PFSK-1 (cell line): ENCODE measurements at regions not wholly inside any gene's neighbourhood (a gene's known extent, or its start where the extent isn't known, plus 50 kb on each side); places are given as distances from the start of the nearest gene placed in this dataset.

ENCODE experiments used
- FOXP2 ChIP-seq: optimal IDR thresholded peaks from 2 replicates; pipeline ENCODE3; 2011; ENCODE audit warnings: borderline replicate concordance, control low read depth, inconsistent platforms; ENCODE audit not compliant: insufficient read depth; ENCODE audit errors: extremely low read length, extremely low read depth
- POLR2AphosphoS5 ChIP-seq: IDR thresholded peaks from 2 replicates; pipeline ENCODE4 v1.6.1; 2012; ENCODE audit warnings: low read depth, mild to moderate bottlenecking, control low read depth, low read length, moderate library complexity
- REST ChIP-seq, 2 experiments: IDR thresholded peaks; 2 replicates each; pipeline versions ENCODE4 v1.6.1 to v1.8.0; 2011 to 2012; ENCODE audit warnings: low read depth in 2 of 2, low read length in 2 of 2, control low read depth in 1 of 2, inconsistent platforms in 1 of 2, mild to moderate bottlenecking in 1 of 2, moderate library complexity in 1 of 2; ENCODE audit not compliant: insufficient read depth in 1 of 2
- SIN3A ChIP-seq: IDR thresholded peaks from 2 replicates; pipeline ENCODE4 v1.6.1; 2012; ENCODE audit warnings: mild to moderate bottlenecking, low read length, moderate library complexity, borderline replicate concordance; ENCODE audit not compliant: insufficient read depth
- TAF1 ChIP-seq: IDR thresholded peaks from 2 replicates; pipeline ENCODE4 v1.6.1; 2012; ENCODE audit warnings: low read length, control low read depth, borderline replicate concordance; ENCODE audit not compliant: insufficient read depth

DNA sequence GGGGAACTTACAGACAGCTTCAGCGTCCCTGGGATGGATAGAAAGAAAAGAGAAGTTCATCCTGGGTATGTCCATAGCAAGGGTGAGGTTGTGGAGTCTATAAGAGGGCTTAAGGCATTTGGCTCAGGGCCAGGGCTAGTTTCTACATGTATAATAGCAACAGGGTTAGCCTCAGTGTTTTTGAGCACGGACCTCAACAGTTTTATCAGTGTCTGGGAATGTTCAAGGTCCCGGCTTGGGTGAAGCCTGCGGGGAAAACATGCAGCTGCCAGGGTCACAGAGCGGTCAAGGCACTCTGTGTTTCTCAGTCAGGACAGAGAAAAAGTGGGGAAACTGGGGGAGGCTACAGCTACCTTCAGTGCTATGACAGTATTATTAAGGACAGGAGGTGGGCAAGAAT, 427.7 kb upstream of the HS6ST1 start:
- TF ChIP-seq POLR2AphosphoS5 (no peak), SIN3A (no peak), TAF1 (no peak), REST (IDR thresholded peaks at IDR 0.05; ENCODE audit: insufficient read depth in 1 of 2, low read depth in 2 of 2, low read length in 2 of 2) (no peak), FOXP2 (no peak)

DNA sequence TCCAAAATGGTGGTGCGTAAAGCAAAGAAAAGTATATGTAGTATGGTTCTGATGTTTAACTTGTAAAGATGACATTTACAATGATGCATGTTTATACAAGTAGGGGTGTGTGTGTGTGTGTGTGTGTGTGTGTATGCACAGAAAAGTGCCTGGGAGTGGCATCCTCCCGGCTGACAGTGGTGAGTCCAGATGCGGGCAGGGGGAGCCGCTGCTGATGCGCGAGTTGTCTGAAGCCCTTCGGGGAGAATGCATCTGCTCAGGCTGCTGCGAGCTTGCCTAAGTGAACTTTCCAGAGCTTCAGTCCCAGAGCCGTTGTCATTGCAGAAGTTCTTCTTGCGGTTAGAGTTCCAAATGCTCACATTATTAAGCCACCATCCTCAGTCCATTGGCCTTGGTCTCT, 429.7 kb upstream of the HS6ST1 start:
- TF ChIP-seq TAF1 (no peak), SIN3A (no peak), POLR2AphosphoS5 (no peak), REST (IDR thresholded peaks at IDR 0.05; ENCODE audit: insufficient read depth in 1 of 2, low read depth in 2 of 2, low read length in 2 of 2) (no peak), FOXP2 (no peak)

DNA sequence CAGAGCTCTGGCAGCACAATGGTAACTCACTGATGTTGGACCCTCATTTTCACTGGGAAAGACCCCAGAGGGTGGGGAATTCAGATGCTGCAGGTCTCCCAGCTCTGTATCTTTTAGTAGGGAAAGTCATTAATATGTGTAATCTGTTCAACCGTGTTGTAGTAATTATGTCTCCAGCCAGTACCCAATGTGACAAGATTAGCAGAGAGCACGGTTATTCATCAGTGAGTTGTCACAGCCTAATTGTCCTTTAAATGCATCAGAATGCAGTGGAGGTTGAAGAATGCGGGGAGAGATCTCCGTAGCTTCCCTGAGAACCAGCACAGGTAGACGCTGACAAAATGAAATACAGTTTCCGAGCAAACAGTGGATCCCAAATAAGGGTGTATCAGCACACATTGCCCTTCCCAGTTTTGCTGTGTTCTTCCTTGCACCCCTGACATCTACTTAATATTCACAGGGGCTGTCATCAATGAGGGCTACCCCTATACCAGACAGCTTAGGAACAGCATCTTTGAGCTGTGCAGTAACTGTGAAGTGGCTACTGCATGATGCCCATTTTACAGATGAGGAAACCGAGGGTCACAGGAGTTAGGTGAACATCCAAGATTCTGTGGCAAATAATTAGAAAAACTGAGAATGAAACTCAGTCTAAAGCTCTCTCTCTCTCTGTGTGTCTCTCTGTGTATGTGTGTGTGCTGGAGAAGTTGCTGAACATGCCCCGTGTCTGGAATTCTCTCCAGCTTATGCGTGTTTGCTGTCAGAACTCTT, 430.4 kb upstream of the HS6ST1 start:
- no peak for TF ChIP-seq SIN3A
- TF ChIP-seq TAF1 = no peak
- TF ChIP-seq POLR2AphosphoS5 = no peak
- no peak for TF ChIP-seq REST (IDR thresholded peaks at IDR 0.05; ENCODE audit: insufficient read depth in 1 of 2, low read depth in 2 of 2, low read length in 2 of 2)
- TF ChIP-seq FOXP2 = no peak

- TF ChIP-seq TAF1 (no peak), POLR2AphosphoS5 (no peak), FOXP2 (no peak), SIN3A (no peak), REST (IDR thresholded peaks at IDR 0.05; ENCODE audit: insufficient read depth in 1 of 2, low read depth in 2 of 2, low read length in 2 of 2) (no peak)
Observed at GRCh38 chr2:128750328-128751165, 431.9 kb upstream of the HS6ST1 start.
